ENCODE measurements at regions not wholly inside any gene's neighbourhood (a gene's known extent, or its start where the extent isn't known, plus 50 kb on each side); places are given as distances from the start of the nearest gene placed in this dataset.

DNA sequence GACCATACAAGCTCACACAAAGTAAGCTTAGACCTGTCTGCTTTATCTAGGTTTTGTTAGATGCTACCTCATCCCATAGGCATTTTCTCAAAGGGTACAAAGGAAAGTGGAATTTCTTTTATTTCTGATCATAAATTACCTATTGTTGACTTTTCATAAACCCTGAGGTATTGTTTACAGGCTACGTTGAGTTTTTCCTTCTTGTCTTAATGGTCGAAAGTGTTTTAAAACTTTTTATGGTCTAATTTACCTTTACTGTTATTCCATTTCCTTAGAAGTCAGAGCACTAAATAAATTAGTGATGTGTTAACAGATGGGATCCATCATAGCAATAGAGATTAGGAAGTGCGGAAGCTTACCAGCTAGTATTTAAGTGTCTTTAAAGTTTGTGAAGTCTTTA lies 159.2 kb upstream of the GABRA2 start:
- TF ChIP-seq, protein P1, sequence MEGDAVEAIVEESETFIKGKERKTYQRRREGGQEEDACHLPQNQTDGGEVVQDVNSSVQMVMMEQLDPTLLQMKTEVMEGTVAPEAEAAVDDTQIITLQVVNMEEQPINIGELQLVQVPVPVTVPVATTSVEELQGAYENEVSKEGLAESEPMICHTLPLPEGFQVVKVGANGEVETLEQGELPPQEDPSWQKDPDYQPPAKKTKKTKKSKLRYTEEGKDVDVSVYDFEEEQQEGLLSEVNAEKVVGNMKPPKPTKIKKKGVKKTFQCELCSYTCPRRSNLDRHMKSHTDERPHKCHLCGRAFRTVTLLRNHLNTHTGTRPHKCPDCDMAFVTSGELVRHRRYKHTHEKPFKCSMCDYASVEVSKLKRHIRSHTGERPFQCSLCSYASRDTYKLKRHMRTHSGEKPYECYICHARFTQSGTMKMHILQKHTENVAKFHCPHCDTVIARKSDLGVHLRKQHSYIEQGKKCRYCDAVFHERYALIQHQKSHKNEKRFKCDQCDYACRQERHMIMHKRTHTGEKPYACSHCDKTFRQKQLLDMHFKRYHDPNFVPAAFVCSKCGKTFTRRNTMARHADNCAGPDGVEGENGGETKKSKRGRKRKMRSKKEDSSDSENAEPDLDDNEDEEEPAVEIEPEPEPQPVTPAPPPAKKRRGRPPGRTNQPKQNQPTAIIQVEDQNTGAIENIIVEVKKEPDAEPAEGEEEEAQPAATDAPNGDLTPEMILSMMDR (optimal IDR thresholded peaks at IDR 0.05 in 1 of 3, IDR thresholded peaks at IDR 0.05 in 1 of 3, conservative IDR thresholded peaks at IDR 0.05 in 1 of 3; ENCODE audit: extremely low read depth in 1 of 3, insufficient read depth in 2 of 3, low read length in 3 of 3), result no peak
- no peak for TF ChIP-seq EZH2 (IDR thresholded peaks at IDR 0.05; ENCODE audit: low read length)

Data from keratinocyte (primary cell).